ENCODE measurements at regions not wholly inside any gene's neighbourhood (a gene's known extent, or its start where the extent isn't known, plus 50 kb on each side); places are given as distances from the start of the nearest gene placed in this dataset.

GRCh38 chr11:115707180-115707905 lies 203.1 kb upstream of the CADM1 start:
- peaks cover 25% of the 10 kb centered on the region for H3K36me3 Mint-ChIP-seq (ENCODE audit: low read depth)
- peaks cover 52% of the 10 kb centered on the region for H3K4me1 Mint-ChIP-seq
- H3K27me3 Mint-ChIP-seq (ENCODE audit: low read depth, poor library complexity): no peaks in the 10 kb centered on the region
- no peak for DNase-seq
- H3K4me3 Mint-ChIP-seq: no peak overlapping the region
- no peak for TF ChIP-seq CTCF (IDR thresholded peaks at IDR 0.05)
- H3K9me3 Mint-ChIP-seq: peaks cover 31% of the 10 kb centered on the region
- H3K27ac Mint-ChIP-seq: no peak overlapping the region

- Mint-ChIP-seq H3K27ac (peak overlapping the region; percentile 61), H3K27me3 (ENCODE audit: low read depth, poor library complexity) (no peaks in the 10 kb centered on the region), H3K4me3 (no peak overlapping the region), H3K4me1 (peaks cover 55% of the 10 kb centered on the region), H3K36me3 (ENCODE audit: low read depth) (peaks cover 25% of the 10 kb centered on the region), H3K9me3 (peaks cover 33% of the 10 kb centered on the region)
- no peak for DNase-seq
- no peak for TF ChIP-seq CTCF (IDR thresholded peaks at IDR 0.05)
Observed at GRCh38 chr11:115706626-115707135, 202.5 kb upstream of the CADM1 start.

GRCh38 chr11:115705200-115705599 lies 201.0 kb upstream of the CADM1 start:
- H3K4me1 Mint-ChIP-seq: peaks cover 53% of the 10 kb centered on the region
- TF ChIP-seq CTCF (IDR thresholded peaks at IDR 0.05): no peak

GRCh38 chr11:115700981-115701875 lies 197.0 kb upstream of the CADM1 start:
- no peak for TF ChIP-seq CTCF (IDR thresholded peaks at IDR 0.05)
- peaks cover 25% of the 10 kb centered on the region for H3K36me3 Mint-ChIP-seq (ENCODE audit: low read depth)
- H3K9me3 Mint-ChIP-seq: peaks cover 33% of the 10 kb centered on the region
- no peak overlapping the region for H3K4me3 Mint-ChIP-seq
- H3K27me3 Mint-ChIP-seq (ENCODE audit: low read depth, poor library complexity): no peaks in the 10 kb centered on the region
- H3K27ac Mint-ChIP-seq: no peak overlapping the region
- no peak for DNase-seq
- H3K4me1 Mint-ChIP-seq: peaks cover 58% of the 10 kb centered on the region

More at GRCh38 chr11:115705200-115705599, 201.0 kb upstream of the CADM1 start:
- peaks cover 25% of the 10 kb centered on the region for H3K36me3 Mint-ChIP-seq (ENCODE audit: low read depth)
- no peak for DNase-seq
- H3K27me3 Mint-ChIP-seq (ENCODE audit: low read depth, poor library complexity): no peaks in the 10 kb centered on the region
- no peak overlapping the region for H3K27ac Mint-ChIP-seq
- peaks cover 33% of the 10 kb centered on the region for H3K9me3 Mint-ChIP-seq
- H3K4me3 Mint-ChIP-seq: no peak overlapping the region

GRCh38 chr11:115700496-115700895 lies 196.3 kb upstream of the CADM1 start:
- Mint-ChIP-seq H3K9me3 (peaks cover 28% of the 10 kb centered on the region), H3K4me1 (peaks cover 65% of the 10 kb centered on the region), H3K27me3 (ENCODE audit: low read depth, poor library complexity) (no peaks in the 10 kb centered on the region), H3K27ac (no peak overlapping the region), H3K4me3 (no peak overlapping the region), H3K36me3 (ENCODE audit: low read depth) (peaks cover 23% of the 10 kb centered on the region)
- no peak for DNase-seq
- TF ChIP-seq CTCF (IDR thresholded peaks at IDR 0.05): no peak

Data from nephron progenitor cell (in vitro differentiated cells).